IPS DF 4.7 (cell line): ENCODE measurements at regions not wholly inside any gene's neighbourhood (a gene's known extent, or its start where the extent isn't known, plus 50 kb on each side); places are given as distances from the start of the nearest gene placed in this dataset.

Source experiments
- DNase-seq: peaks from one replicate; pipeline ENCODE4 v3.0.0-alpha.2; 2013; ENCODE audit warnings: low spot score; ENCODE audit errors: extremely low read depth

GRCh38 chr5:173383711-173384110, 55.5 kb upstream of the STC2 start:
- DNase-seq: no peak

- no peak for DNase-seq
These were observed 50.5 kb upstream of the STC2 start for GRCh38 chr5:173378727-173379126.
